K562 (cell line): ENCODE measurements at regions not wholly inside any gene's neighbourhood (a gene's known extent, or its start where the extent isn't known, plus 50 kb on each side); places are given as distances from the start of the nearest gene placed in this dataset.

Experiments used
- ARNT ChIP-seq, 2 experiments: fragments of 450-650 bp; IDR thresholded peaks; 2 replicates each; pipeline ENCODE4 v1.6.1; 2016; ENCODE audit warnings: mild to moderate bottlenecking in 1 of 2
- CEBPB ChIP-seq: fragments of 450-650 bp; IDR thresholded peaks from 2 replicates; pipeline ENCODE4 v1.6.1; 2016; ENCODE audit warnings: missing genetic modification characterization, missing compliant biosample characterization
- EP300 ChIP-seq: IDR thresholded peaks from 2 replicates; pipeline ENCODE4 v1.6.1; 2012; ENCODE audit warnings: low read length, improper control_type of control experiment
- HDAC1 ChIP-seq, 2 experiments: fragments of 450-650 bp; IDR thresholded peaks; 2 replicates each; pipeline ENCODE4 v1.6.1; 2016 to 2017; ENCODE audit warnings: inconsistent platforms in 1 of 2, mild to moderate bottlenecking in 1 of 2, moderate library complexity in 1 of 2
- KAT8 ChIP-seq: fragments of 450-650 bp; IDR thresholded peaks from 2 replicates; pipeline ENCODE4 v1.6.1; 2016; ENCODE audit warnings: low read depth, mild to moderate bottlenecking
- KDM2B ChIP-seq: fragments of 250-450 bp; sonication (Bioruptor Pico); IDR thresholded peaks from 2 replicates; pipeline ENCODE4 v1.8.0; 2021; ENCODE audit warnings: mild to moderate bottlenecking, moderate library complexity
- MTA1 ChIP-seq: fragments of 450-650 bp; IDR thresholded peaks from 2 replicates; pipeline ENCODE4 v1.6.1; 2017; ENCODE audit warnings: borderline replicate concordance
- NBN ChIP-seq: fragments of 450-650 bp; IDR thresholded peaks from 2 replicates; pipeline ENCODE4 v1.6.1; 2016; ENCODE audit warnings: low read depth, mild to moderate bottlenecking
- NCOR1 ChIP-seq: fragments of 450-650 bp; IDR thresholded peaks from 2 replicates; pipeline ENCODE4 v1.6.1; 2016; ENCODE audit warnings: mild to moderate bottlenecking, moderate library complexity
- PPARD ChIP-seq: fragments of 250-450 bp; sonication (Bioruptor Pico); IDR thresholded peaks from 2 replicates; pipeline ENCODE4 v1.8.0; 2022; ENCODE audit warnings: inconsistent platforms, mild to moderate bottlenecking, moderate library complexity
- PTBP1 ChIP-seq: fragments of 200-400 bp; formaldehyde crosslinking; IDR thresholded peaks from 2 replicates; pipeline ENCODE4 v1.6.1; 2017; ENCODE audit warnings: low read depth, low read length
- RCOR1 ChIP-seq, 2 experiments: IDR thresholded peaks; 2 replicates each; pipeline ENCODE4 v1.6.1; 2012; ENCODE audit warnings: low read depth in 2 of 2, low read length in 2 of 2, borderline replicate concordance in 1 of 2, improper control_type of control experiment in 1 of 2
- TAL1 ChIP-seq: fragments of 450-650 bp; IDR thresholded peaks from 2 replicates; pipeline ENCODE4 v1.6.1; 2016; ENCODE audit warnings: mild to moderate bottlenecking
- ZNF140 ChIP-seq: fragments of 250-450 bp; sonication (Bioruptor Pico); IDR thresholded peaks from 2 replicates; pipeline ENCODE4 v1.8.0; 2021; ENCODE audit warnings: moderate library complexity, mild to moderate bottlenecking, inconsistent platforms
- ZNF197 ChIP-seq: fragments of 200-800 bp; sonication (Bioruptor generic); IDR thresholded peaks from 2 replicates; pipeline ENCODE4 v1.6.1; 2016; ENCODE audit warnings: low read depth, missing genetic modification characterization, missing compliant biosample characterization
- ZNF668 ChIP-seq: fragments of 250-450 bp; sonication (Bioruptor Pico); IDR thresholded peaks from 2 replicates; pipeline ENCODE4 v1.8.0; 2022; ENCODE audit warnings: mild to moderate bottlenecking, inconsistent platforms
- TF ChIP-seq, protein P1 (sequence below), 2 experiments: fragments of 450-650 bp in 1 of 2; IDR thresholded peaks; 2 replicates each; pipeline ENCODE4 v1.6.1; 2011 to 2017; ENCODE audit warnings: low read depth in 2 of 2, antibody characterized with exemption in 1 of 2, borderline replicate concordance in 1 of 2, low read length in 1 of 2, mild to moderate bottlenecking in 1 of 2, mixed read lengths in 1 of 2; ENCODE audit not compliant: control insufficient read depth in 1 of 2
- TF ChIP-seq, protein P2 (sequence below): IDR thresholded peaks from 2 replicates; pipeline ENCODE4 v1.6.1; 2012; ENCODE audit warnings: low read depth, low read length, improper control_type of control experiment, borderline replicate concordance
- TF ChIP-seq, protein P3 (sequence below): fragments of 450-650 bp; IDR thresholded peaks from 2 replicates; pipeline ENCODE4 v1.6.1; 2017; ENCODE audit warnings: antibody characterized with exemption, mild to moderate bottlenecking
- TF ChIP-seq, protein P4 (sequence below): IDR thresholded peaks from 2 replicates; pipeline ENCODE4 v1.6.1; 2016; ENCODE audit warnings: missing genetic modification characterization, missing compliant biosample characterization

DNA sequence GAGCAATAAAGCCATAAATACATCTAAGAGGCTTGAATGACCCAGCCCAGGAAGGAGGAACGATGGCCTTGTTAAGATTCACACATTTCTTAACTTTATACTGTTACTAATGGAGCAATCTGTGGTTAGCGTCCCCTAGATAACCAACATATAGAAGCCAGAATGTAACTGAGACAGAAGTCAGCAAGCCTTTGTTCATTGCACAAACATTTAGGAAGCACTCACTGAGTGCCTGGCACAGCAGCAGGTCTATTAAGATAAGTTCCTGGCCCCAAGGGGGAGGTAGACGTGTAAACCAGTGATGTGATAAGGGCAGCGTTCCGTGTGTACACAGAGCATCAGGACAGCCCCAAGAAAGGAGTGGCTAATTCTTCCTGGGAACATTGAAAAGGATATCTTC lies 63.6 kb upstream of the ATL2 start (continued):
- TF ChIP-seq, protein P1, sequence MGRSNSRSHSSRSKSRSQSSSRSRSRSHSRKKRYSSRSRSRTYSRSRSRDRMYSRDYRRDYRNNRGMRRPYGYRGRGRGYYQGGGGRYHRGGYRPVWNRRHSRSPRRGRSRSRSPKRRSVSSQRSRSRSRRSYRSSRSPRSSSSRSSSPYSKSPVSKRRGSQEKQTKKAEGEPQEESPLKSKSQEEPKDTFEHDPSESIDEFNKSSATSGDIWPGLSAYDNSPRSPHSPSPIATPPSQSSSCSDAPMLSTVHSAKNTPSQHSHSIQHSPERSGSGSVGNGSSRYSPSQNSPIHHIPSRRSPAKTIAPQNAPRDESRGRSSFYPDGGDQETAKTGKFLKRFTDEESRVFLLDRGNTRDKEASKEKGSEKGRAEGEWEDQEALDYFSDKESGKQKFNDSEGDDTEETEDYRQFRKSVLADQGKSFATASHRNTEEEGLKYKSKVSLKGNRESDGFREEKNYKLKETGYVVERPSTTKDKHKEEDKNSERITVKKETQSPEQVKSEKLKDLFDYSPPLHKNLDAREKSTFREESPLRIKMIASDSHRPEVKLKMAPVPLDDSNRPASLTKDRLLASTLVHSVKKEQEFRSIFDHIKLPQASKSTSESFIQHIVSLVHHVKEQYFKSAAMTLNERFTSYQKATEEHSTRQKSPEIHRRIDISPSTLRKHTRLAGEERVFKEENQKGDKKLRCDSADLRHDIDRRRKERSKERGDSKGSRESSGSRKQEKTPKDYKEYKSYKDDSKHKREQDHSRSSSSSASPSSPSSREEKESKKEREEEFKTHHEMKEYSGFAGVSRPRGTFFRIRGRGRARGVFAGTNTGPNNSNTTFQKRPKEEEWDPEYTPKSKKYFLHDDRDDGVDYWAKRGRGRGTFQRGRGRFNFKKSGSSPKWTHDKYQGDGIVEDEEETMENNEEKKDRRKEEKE (IDR thresholded peaks at IDR 0.05; ENCODE audit: borderline replicate concordance in 1 of 2, control insufficient read depth in 1 of 2, low read depth in 2 of 2, low read length in 1 of 2): no peak
- TF ChIP-seq NCOR1 (peak; percentile 86), RCOR1 (IDR thresholded peaks at IDR 0.05; ENCODE audit: borderline replicate concordance in 1 of 2, low read depth in 2 of 2, low read length in 2 of 2) (peak in 1 of 2 experiments; percentile 87; a peak in 2 of 4 replicates), PTBP1 (no peak), KAT8 (no peak), ZNF140 (no peak), HDAC1 (IDR thresholded peaks at IDR 0.05) (no peak), MTA1 (no peak), ARNT (IDR thresholded peaks at IDR 0.05) (peak in 1 of 2 experiments; percentile 63; a peak in 1 of 4 replicates), ZNF668 (no peak), CEBPB (tag) (peak; percentile 82), NBN (no peak), EP300 (peak; percentile 73), KDM2B (CRISPR knock-in tag) (no peak), PPARD (CRISPR knock-in tag) (no peak), TAL1 (peak; percentile 85), ZNF197 (CRISPR knock-in tag) (no peak)
- TF ChIP-seq, protein P2, sequence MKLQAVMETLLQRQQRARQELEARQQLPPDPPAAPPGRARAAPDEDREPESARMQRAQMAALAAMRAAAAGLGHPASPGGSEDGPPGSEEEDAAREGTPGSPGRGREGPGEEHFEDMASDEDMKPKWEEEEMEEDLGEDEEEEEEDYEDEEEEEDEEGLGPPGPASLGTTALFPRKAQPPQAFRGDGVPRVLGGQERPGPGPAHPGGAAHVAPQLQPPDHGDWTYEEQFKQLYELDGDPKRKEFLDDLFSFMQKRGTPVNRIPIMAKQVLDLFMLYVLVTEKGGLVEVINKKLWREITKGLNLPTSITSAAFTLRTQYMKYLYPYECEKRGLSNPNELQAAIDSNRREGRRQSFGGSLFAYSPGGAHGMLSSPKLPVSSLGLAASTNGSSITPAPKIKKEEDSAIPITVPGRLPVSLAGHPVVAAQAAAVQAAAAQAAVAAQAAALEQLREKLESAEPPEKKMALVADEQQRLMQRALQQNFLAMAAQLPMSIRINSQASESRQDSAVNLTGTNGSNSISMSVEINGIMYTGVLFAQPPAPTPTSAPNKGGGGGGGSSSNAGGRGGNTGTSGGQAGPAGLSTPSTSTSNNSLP: no peak
- TF ChIP-seq, protein P3, sequence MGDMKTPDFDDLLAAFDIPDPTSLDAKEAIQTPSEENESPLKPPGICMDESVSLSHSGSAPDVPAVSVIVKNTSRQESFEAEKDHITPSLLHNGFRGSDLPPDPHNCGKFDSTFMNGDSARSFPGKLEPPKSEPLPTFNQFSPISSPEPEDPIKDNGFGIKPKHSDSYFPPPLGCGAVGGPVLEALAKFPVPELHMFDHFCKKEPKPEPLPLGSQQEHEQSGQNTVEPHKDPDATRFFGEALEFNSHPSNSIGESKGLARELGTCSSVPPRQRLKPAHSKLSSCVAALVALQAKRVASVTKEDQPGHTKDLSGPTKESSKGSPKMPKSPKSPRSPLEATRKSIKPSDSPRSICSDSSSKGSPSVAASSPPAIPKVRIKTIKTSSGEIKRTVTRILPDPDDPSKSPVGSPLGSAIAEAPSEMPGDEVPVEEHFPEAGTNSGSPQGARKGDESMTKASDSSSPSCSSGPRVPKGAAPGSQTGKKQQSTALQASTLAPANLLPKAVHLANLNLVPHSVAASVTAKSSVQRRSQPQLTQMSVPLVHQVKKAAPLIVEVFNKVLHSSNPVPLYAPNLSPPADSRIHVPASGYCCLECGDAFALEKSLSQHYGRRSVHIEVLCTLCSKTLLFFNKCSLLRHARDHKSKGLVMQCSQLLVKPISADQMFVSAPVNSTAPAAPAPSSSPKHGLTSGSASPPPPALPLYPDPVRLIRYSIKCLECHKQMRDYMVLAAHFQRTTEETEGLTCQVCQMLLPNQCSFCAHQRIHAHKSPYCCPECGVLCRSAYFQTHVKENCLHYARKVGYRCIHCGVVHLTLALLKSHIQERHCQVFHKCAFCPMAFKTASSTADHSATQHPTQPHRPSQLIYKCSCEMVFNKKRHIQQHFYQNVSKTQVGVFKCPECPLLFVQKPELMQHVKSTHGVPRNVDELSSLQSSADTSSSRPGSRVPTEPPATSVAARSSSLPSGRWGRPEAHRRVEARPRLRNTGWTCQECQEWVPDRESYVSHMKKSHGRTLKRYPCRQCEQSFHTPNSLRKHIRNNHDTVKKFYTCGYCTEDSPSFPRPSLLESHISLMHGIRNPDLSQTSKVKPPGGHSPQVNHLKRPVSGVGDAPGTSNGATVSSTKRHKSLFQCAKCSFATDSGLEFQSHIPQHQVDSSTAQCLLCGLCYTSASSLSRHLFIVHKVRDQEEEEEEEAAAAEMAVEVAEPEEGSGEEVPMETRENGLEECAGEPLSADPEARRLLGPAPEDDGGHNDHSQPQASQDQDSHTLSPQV: no peak
- TF ChIP-seq, protein P4, sequence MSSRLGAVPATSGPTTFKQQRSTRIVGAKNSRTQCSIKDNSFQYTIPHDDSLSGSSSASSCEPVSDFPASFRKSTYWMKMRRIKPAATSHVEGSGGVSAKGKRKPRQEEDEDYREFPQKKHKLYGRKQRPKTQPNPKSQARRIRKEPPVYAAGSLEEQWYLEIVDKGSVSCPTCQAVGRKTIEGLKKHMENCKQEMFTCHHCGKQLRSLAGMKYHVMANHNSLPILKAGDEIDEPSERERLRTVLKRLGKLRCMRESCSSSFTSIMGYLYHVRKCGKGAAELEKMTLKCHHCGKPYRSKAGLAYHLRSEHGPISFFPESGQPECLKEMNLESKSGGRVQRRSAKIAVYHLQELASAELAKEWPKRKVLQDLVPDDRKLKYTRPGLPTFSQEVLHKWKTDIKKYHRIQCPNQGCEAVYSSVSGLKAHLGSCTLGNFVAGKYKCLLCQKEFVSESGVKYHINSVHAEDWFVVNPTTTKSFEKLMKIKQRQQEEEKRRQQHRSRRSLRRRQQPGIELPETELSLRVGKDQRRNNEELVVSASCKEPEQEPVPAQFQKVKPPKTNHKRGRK (tag): no peak
